H1 (cell line): ENCODE measurements at regions not wholly inside any gene's neighbourhood (a gene's known extent, or its start where the extent isn't known, plus 50 kb on each side); places are given as distances from the start of the nearest gene placed in this dataset.

Experiments
- CTCF ChIA-PET: fragments of 300-600 bp; sonication (Branson Sonifier 250); formaldehyde crosslinking; loops from one replicate; lab custom pipeline; 2021; ENCODE audit not compliant: partially characterized antibody; lab: Charles Lee
- POLR2A ChIA-PET: fragments of 300-600 bp; sonication (Branson Sonifier 250); formaldehyde crosslinking; loops from one replicate; lab custom pipeline; 2021; ENCODE audit warnings: inconsistent platforms; ENCODE audit not compliant: partially characterized antibody; lab: Charles Lee
- DNase-seq, 2 experiments: peaks; one replicate each; pipeline versions ENCODE4 v3.0.0 to v3.0.0-alpha.2; 2010 to 2022; ENCODE audit warnings: low spot score in 2 of 2, low read depth in 1 of 2, mixed read lengths in 1 of 2
- FAIRE-seq: peaks from 2 replicates; lab custom pipeline; 2011; peaks lifted over from hg19 to GRCh38; lab: Jason Lieb, UNC
- H2AFZ ChIP-seq: 2 replicates; pipeline ENCODE4 v1.8.1; 2012; ENCODE audit warnings: low read length, inconsistent platforms
- H2AK5ac ChIP-seq: 2 replicates; pipeline ENCODE4 v1.6.1; 2013; ENCODE audit warnings: low read depth, low read length
- H2BK120ac ChIP-seq: replicated peaks from 2 replicates; pipeline ENCODE3; 2013; ENCODE audit warnings: low read depth, low read length, inconsistent platforms
- H2BK12ac ChIP-seq: 2 replicates; pipeline ENCODE4 v1.6.1; 2013; ENCODE audit warnings: low read depth, low read length
- H2BK15ac ChIP-seq: 2 replicates; pipeline ENCODE4 v1.6.1; 2013; ENCODE audit warnings: low read length
- H2BK20ac ChIP-seq: 2 replicates; pipeline ENCODE4 v1.6.1; 2013; ENCODE audit warnings: low read length
- H2BK5ac ChIP-seq: 2 replicates; pipeline ENCODE4 v1.6.1; 2013; ENCODE audit warnings: low read depth, low read length
- H3K14ac ChIP-seq: 2 replicates; pipeline ENCODE4 v1.6.1; 2013; ENCODE audit warnings: inconsistent platforms; ENCODE audit not compliant: insufficient read length
- H3K18ac ChIP-seq: 2 replicates; pipeline ENCODE4 v1.6.1; 2013; ENCODE audit warnings: low read length; ENCODE audit errors: extremely low read depth
- H3K23ac ChIP-seq: 2 replicates; pipeline ENCODE4 v1.6.1; 2013; ENCODE audit warnings: inconsistent platforms; ENCODE audit not compliant: insufficient read length
- H3K23me2 ChIP-seq: 2 replicates; pipeline ENCODE4 v1.6.1; 2013; ENCODE audit warnings: low read depth, low read length
- H3K27ac ChIP-seq: 2 replicates; pipeline ENCODE4 v1.6.1; 2011; ENCODE audit warnings: low read depth, low read length, inconsistent platforms
- H3K27me3 ChIP-seq, 4 experiments: replicated peaks in 1 of 4; 1 replicate in 1 of 4; 2 replicates in 3 of 4; pipeline versions ENCODE4 v1.6.1 to v1.8.1; 2011 to 2013; ENCODE audit warnings: low read length in 3 of 4, mild to moderate bottlenecking in 3 of 4, inconsistent platforms in 2 of 4, mixed read lengths in 2 of 4, moderate library complexity in 1 of 4; ENCODE audit not compliant: control insufficient read depth in 3 of 4, insufficient read depth in 3 of 4; ENCODE audit errors: extremely low read depth in 1 of 4
- H3K36me3 ChIP-seq, 4 experiments: 2 replicates each; pipeline versions ENCODE4 v1.6.1 to v1.8.1; 2011 to 2013; ENCODE audit warnings: mild to moderate bottlenecking in 4 of 4, low read length in 3 of 4, moderate library complexity in 2 of 4, control low read depth in 1 of 4, inconsistent platforms in 1 of 4; ENCODE audit not compliant: insufficient read depth in 4 of 4, control insufficient read depth in 2 of 4
- H3K4ac ChIP-seq: replicated peaks from 2 replicates; pipeline ENCODE3; 2013; ENCODE audit warnings: low read length, low read depth, mixed read lengths, inconsistent platforms; ENCODE audit not compliant: insufficient read length
- H3K4me1 ChIP-seq, 4 experiments: replicated peaks in 1 of 4; 1 replicate in 1 of 4; 2 replicates in 3 of 4; pipeline versions ENCODE4 v1.6.1 to v1.8.1; 2011 to 2013; ENCODE audit warnings: low read length in 3 of 4, inconsistent platforms in 2 of 4, mixed read lengths in 1 of 4; ENCODE audit not compliant: insufficient read depth in 4 of 4, control insufficient read depth in 3 of 4
- H3K4me2 ChIP-seq, 2 experiments: 2 replicates each; pipeline versions ENCODE4 v1.6.1 to v1.8.1; 2011 to 2013; ENCODE audit warnings: low read depth in 2 of 2, low read length in 2 of 2, control low read depth in 1 of 2, inconsistent platforms in 1 of 2, mild to moderate bottlenecking in 1 of 2; ENCODE audit not compliant: insufficient read depth in 1 of 2
- H3K4me3 ChIP-seq, 4 experiments: fragments of 200-600, 300-600 bp in 1 of 4; sonication (generic), shearing (Covaris generic), sonication (Bioruptor Twin) in 1 of 4; 2 replicates each; pipeline versions ENCODE4 v1.5.1 to v1.8.1; 2011 to 2016; ENCODE audit warnings: low read length in 4 of 4, low read depth in 3 of 4, control low read depth in 2 of 4, inconsistent platforms in 2 of 4, mild to moderate bottlenecking in 2 of 4, mixed read lengths in 1 of 4, moderate library complexity in 1 of 4; ENCODE audit not compliant: insufficient read depth in 2 of 4; ENCODE audit errors: extremely low read depth in 1 of 4
- H3K56ac ChIP-seq: replicated peaks from 2 replicates; pipeline ENCODE3; 2013; ENCODE audit warnings: low read depth, mild to moderate bottlenecking, mixed read lengths, low read length, inconsistent platforms; ENCODE audit not compliant: insufficient read length
- H3K79me1 ChIP-seq: 2 replicates; pipeline ENCODE4 v1.6.1; 2013; ENCODE audit warnings: low read depth, low read length, control low read depth
- H3K79me2 ChIP-seq, 2 experiments: 2 replicates each; pipeline versions ENCODE4 v1.6.1 to v1.8.1; 2012 to 2013; ENCODE audit warnings: low read length in 2 of 2, mild to moderate bottlenecking in 2 of 2, inconsistent platforms in 1 of 2; ENCODE audit not compliant: insufficient read depth in 2 of 2, control insufficient read depth in 1 of 2
- H3K9ac ChIP-seq, 4 experiments: replicated peaks in 1 of 4; 1 replicate in 1 of 4; 2 replicates in 3 of 4; pipeline versions ENCODE4 v1.6.1 to v1.8.1; 2011 to 2013; ENCODE audit warnings: low read depth in 3 of 4, low read length in 3 of 4, control low read depth in 2 of 4, mild to moderate bottlenecking in 2 of 4, moderate library complexity in 2 of 4, inconsistent platforms in 1 of 4; ENCODE audit errors: extremely low read depth in 1 of 4
- H3K9me3 ChIP-seq, 2 experiments: 2 replicates each; pipeline versions ENCODE4 v1.6.1 to v1.8.1; 2012 to 2013; ENCODE audit warnings: mild to moderate bottlenecking in 2 of 2, moderate library complexity in 2 of 2, control low read depth in 1 of 2, inconsistent platforms in 1 of 2, low read depth in 1 of 2, low read length in 1 of 2, mixed read lengths in 1 of 2; ENCODE audit not compliant: insufficient read depth in 2 of 2
- H4K20me1 ChIP-seq, 2 experiments: replicated peaks in 1 of 2; 2 replicates each; pipeline versions ENCODE3 to v1.8.1; 2011 to 2013; ENCODE audit warnings: inconsistent platforms in 2 of 2, low read length in 2 of 2, mild to moderate bottlenecking in 1 of 2; ENCODE audit not compliant: insufficient read depth in 2 of 2, control insufficient read depth in 1 of 2
- H4K5ac ChIP-seq: 2 replicates; pipeline ENCODE4 v1.6.1; 2013; ENCODE audit warnings: low read length, low read depth, mixed read lengths, inconsistent platforms; ENCODE audit not compliant: insufficient read length
- H4K8ac ChIP-seq: 2 replicates; pipeline ENCODE4 v1.8.0; 2013; ENCODE audit warnings: mild to moderate bottlenecking, moderate library complexity, low read length, inconsistent platforms; ENCODE audit not compliant: insufficient read depth; ENCODE audit errors: extremely low read depth
- H4K91ac ChIP-seq: replicated peaks from 2 replicates; pipeline ENCODE3; 2013; ENCODE audit warnings: low read length, mixed read lengths, inconsistent platforms; ENCODE audit not compliant: insufficient read length
- CHD2 ChIP-seq: IDR thresholded peaks from 2 replicates; pipeline ENCODE4 v1.6.1; 2012; ENCODE audit warnings: low read length, improper control_type of control experiment
- HDAC2 ChIP-seq, 2 experiments: fragments of 300-600 bp in 1 of 2; sonication (generic) in 1 of 2; IDR thresholded peaks; 2 replicates each; pipeline ENCODE4 v1.6.1; 2011 to 2012; ENCODE audit warnings: low read depth in 2 of 2, low read length in 2 of 2, mild to moderate bottlenecking in 2 of 2, moderate library complexity in 2 of 2, borderline replicate concordance in 1 of 2, inconsistent platforms in 1 of 2
- JUN ChIP-seq: IDR thresholded peaks from 2 replicates; pipeline ENCODE4 v1.6.1; 2011; ENCODE audit warnings: low read depth, mild to moderate bottlenecking, improper control_type of control experiment, low read length
- MAFK ChIP-seq: IDR thresholded peaks from 2 replicates; pipeline ENCODE4 v1.6.1; 2012; ENCODE audit warnings: low read depth, mild to moderate bottlenecking, improper control_type of control experiment, low read length
- NANOG ChIP-seq: IDR thresholded peaks from 2 replicates; pipeline ENCODE4 v1.6.1; 2011; ENCODE audit warnings: low read length, low read depth, mild to moderate bottlenecking, inconsistent platforms; ENCODE audit not compliant: insufficient read depth, poor library complexity, severe bottlenecking
- RAD21 ChIP-seq, 2 experiments: IDR thresholded peaks in 1 of 2; conservative IDR thresholded peaks in 1 of 2; 2 replicates each; pipeline ENCODE4 v1.6.1; 2011; ENCODE audit warnings: low read depth in 2 of 2, low read length in 2 of 2, improper control_type of control experiment in 1 of 2, inconsistent platforms in 1 of 2, mild to moderate bottlenecking in 1 of 2, moderate library complexity in 1 of 2
- RNF2 ChIP-seq: fragments of 200-900, 300-1000 bp; sonication (generic); IDR thresholded peaks from 2 replicates; pipeline ENCODE4 v1.7.1; 2016; ENCODE audit warnings: borderline replicate concordance, low read depth, mild to moderate bottlenecking, antibody characterized with exemption, low read length; ENCODE audit not compliant: poor library complexity, severe bottlenecking; ENCODE audit errors: missing control alignments
- SIN3A ChIP-seq, 2 experiments: IDR thresholded peaks in 1 of 2; conservative IDR thresholded peaks in 1 of 2; 2 replicates each; pipeline ENCODE4 v1.6.1; 2011 to 2012; ENCODE audit warnings: low read length in 2 of 2, improper control_type of control experiment in 1 of 2, low read depth in 1 of 2, mild to moderate bottlenecking in 1 of 2
- USF2 ChIP-seq: IDR thresholded peaks from 2 replicates; pipeline ENCODE4 v1.6.1; 2011; ENCODE audit warnings: low read length, improper control_type of control experiment
- ZNF274 ChIP-seq: IDR thresholded peaks from 2 replicates; pipeline ENCODE4 v1.7.0; 2012; ENCODE audit warnings: low read length, borderline replicate concordance; ENCODE audit errors: extremely low read depth
- WGBS, 2 experiments: shearing (Covaris generic) in 1 of 2; methylation state at CpG; one replicate each; pipeline versions ENCODE4 v1.1.6 to v1.1.7; 2013 to 2015; ENCODE audit warnings: low lambda C conversion rate in 2 of 2, mixed read lengths in 2 of 2, inconsistent platforms in 1 of 2, low coverage in 1 of 2, missing lambda C conversion rate in 1 of 2; ENCODE audit not compliant: insufficient replicate concordance in 2 of 2, insufficient coverage in 1 of 2, insufficient read length in 1 of 2; ENCODE audit errors: extremely low coverage in 1 of 2, missing lambda C conversion rate in 1 of 2; 5-methylcytosine and 5-hydroxymethylcytosine counted together

GRCh38 chr7:66575398-66575797 is 53.3 kb upstream of the KCTD7 start:
- Histone ChIP-seq H3K56ac (no peak overlapping the region), H2BK5ac (no peak overlapping the region), H4K91ac (no peak overlapping the region), H4K5ac (no peak overlapping the region), H2BK20ac (no peak overlapping the region), H3K27ac (no peak overlapping the region), H2AFZ (no peak overlapping the region), H3K23me2 (no peaks in the 10 kb centered on the region), H3K4ac (no peak overlapping the region), H2BK15ac (no peak overlapping the region), H3K9ac (no peak overlapping the region), H3K79me2 (peaks cover 3 to 68% of the 10 kb centered on the region in 2 experiments; a peak in 3 of 4 replicates), H3K4me1 (no peaks in the 10 kb centered on the region), H2BK12ac (no peak overlapping the region), H3K36me3 (peaks cover 6 to 45% (median 14%) of the 10 kb centered on the region in 4 experiments), H3K14ac (no peak overlapping the region), H3K23ac (no peak overlapping the region), H3K79me1 (peaks cover 8% of the 10 kb centered on the region), H3K4me3 (no peak overlapping the region), H3K27me3 (no peaks in the 10 kb centered on the region), H3K18ac (no peak overlapping the region), H4K8ac (no peak overlapping the region), H2BK120ac (no peak overlapping the region), H4K20me1 (peaks cover 0 to 5% of the 10 kb centered on the region in 2 experiments), H3K4me2 (no peak overlapping the region), H3K9me3 (no peaks in the 10 kb centered on the region), H2AK5ac (no peak overlapping the region)
- WGBS, 2 experiments, result 94% methylated on average over 4 of the region's 4 CpGs; no CpG with 5 or more reads in 1 of the 2 experiments
- FAIRE-seq (no peak), DNase-seq (no peak)
- CTCF ChIA-PET, result interaction anchor here (1.2 to 6.4 kb wide), 3 partner anchors 17 to 68 kb away, joined by 3 to 34 read pairs (median 5); no protein-coding TSS in a partner anchor
- POLR2A ChIA-PET, result interaction anchor here (0.9 to 1.6 kb wide), 2 partner anchors 14 to 18 kb away, joined by 4 to 7 read pairs; no protein-coding TSS in a partner anchor
- TF ChIP-seq NANOG, result no peak
- no peak for TF ChIP-seq RNF2
- no peak for TF ChIP-seq MAFK
- TF ChIP-seq CHD2, result no peak
- TF ChIP-seq USF2, result no peak
- TF ChIP-seq RAD21 (IDR thresholded peaks at IDR 0.05 in 1 of 2, conservative IDR thresholded peaks at IDR 0.05 in 1 of 2; ENCODE audit: low read depth in 2 of 2, low read length in 2 of 2), result no peak
- no peak for TF ChIP-seq JUN
- no peak for TF ChIP-seq HDAC2 (IDR thresholded peaks at IDR 0.05; ENCODE audit: borderline replicate concordance in 1 of 2, low read depth in 2 of 2, low read length in 2 of 2)
- no peak for TF ChIP-seq SIN3A (conservative IDR thresholded peaks at IDR 0.05 in 1 of 2, IDR thresholded peaks at IDR 0.05 in 1 of 2; ENCODE audit: low read depth in 1 of 2, low read length in 2 of 2)
- no peak for TF ChIP-seq ZNF274
